Stimulated activated CD8-positive, alpha-beta memory T cell treated with anti-CD3 and anti-CD28 coated beads, Interleukin-7, amount 100 ng/mL, for 24 hours (primary cell): ENCODE measurements at regions not wholly inside any gene's neighbourhood (a gene's known extent, or its start where the extent isn't known, plus 50 kb on each side); places are given as distances from the start of the nearest gene placed in this dataset.
"Not testable (repeated sequence)": the region's sequence is repeated elsewhere in the genome, so short reads cannot be mapped to it uniquely, and the experiment has no call there.

Experiments used
- DNase-seq: peaks from one replicate; pipeline ENCODE4 v3.0.0-alpha.2; 2020; ENCODE audit warnings: low read depth

GRCh38 chr17:30686538-30687479 is 137.7 kb downstream of the CRLF3 start:
- DNase-seq = not testable (repeated sequence)

GRCh38 chr17:30682280-30682679 is 142.2 kb downstream of the CRLF3 start:
- not testable (repeated sequence) for DNase-seq

DNA sequence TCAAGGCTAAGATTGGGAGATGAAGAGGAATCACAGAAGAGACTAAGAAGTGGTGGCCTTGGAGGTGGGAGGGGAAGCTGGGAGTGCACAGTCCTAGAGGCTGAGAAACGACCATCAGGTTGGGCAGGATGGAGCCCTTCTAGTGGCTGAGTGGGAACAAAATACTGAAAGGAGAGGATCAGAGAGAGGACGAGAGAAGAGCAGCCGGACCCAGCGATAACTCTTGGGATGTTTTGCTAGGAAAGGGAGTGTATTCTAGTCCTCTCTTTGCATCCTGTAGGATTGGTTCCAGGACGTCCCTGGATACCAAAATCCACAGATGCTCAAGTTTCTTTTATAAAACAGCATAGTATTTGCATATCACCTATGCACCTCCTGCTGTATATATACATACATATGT is 143.8 kb downstream of the CRLF3 start:
- DNase-seq = not testable (repeated sequence)

GRCh38 chr17:30677550-30678249 is 146.8 kb downstream of the CRLF3 start:
- DNase-seq = no peak

DNA sequence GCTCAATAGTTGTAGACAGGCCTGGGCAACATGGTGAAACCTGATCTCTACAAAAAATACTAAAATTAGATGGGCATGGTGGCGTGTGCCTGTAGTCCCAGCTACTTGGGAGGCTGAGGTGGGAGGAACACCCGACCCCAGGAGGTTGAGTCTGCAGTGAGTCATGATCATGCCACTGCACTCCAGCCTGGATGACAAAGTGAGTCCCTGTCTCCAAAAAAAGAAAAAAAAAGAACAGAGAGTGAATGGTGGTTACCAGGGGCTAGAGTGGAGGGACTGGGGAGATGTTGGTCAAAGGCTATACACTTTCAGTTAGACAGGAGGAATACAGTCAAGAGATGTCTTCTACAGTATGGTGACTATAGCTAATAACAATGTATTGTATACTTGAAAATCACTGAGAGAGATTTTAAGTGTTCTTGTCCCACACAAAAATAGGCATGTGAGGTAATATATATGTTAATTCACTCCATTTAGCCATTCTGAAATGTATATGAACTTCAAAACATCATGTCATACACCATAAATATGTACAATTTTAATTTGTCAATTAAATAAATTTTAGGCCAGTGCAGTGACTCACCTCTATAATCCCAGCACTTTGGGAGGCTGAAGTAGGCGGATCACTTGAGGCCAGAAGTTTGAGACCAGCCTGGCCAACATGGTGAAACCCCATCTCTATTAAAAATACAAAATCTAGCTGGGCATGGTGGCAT is 148.6 kb downstream of the CRLF3 start:
- not testable (repeated sequence) for DNase-seq

GRCh38 chr17:30669217-30669649 is 155.3 kb downstream of the CRLF3 start:
- DNase-seq = not testable (repeated sequence)

GRCh38 chr17:30668360-30669181 is 155.9 kb downstream of the CRLF3 start:
- DNase-seq = not testable (repeated sequence)

DNA sequence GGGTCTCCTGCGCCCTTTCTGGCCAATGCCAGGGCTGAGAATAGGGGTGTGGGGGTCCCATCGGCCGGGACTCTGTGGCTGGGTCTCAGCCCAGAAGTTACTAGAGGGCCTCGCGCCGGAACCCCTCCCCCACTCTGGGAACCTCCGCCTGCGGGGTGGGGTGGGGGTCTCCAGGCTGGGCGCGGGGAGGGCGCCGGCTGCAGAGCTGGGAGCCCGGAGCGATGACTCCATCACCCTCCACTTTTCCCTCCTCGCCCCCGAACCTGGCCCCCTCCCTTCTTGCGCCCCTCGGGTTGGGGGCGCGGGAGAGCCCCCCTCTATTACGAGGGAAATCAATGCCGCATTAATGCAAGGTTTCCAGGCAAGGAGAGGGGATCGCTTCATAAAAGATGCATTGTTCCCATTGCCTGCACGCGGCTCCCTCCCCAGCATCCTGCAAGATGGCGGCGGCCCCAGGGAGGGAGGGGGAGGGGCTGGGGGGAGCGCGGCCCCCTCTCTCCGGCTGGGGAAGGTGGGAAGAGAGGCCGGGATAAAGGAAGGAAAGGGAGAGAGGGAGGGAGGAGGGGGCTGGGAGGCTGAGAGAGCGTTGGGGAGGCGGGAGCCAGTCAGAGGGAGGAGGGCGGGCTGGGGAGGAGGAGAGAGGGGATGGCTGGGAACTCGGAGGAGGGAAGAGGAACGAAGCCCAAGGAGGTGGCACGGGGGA is 156.7 kb downstream of the CRLF3 start:
- DNase-seq = not testable (repeated sequence)

- DNase-seq = not testable (repeated sequence)
Measured at GRCh38 chr17:30666838-30667656, 157.4 kb downstream of the CRLF3 start.

- DNase-seq = not testable (repeated sequence)
Measured at GRCh38 chr17:30663727-30664455, 160.6 kb downstream of the CRLF3 start.

DNA sequence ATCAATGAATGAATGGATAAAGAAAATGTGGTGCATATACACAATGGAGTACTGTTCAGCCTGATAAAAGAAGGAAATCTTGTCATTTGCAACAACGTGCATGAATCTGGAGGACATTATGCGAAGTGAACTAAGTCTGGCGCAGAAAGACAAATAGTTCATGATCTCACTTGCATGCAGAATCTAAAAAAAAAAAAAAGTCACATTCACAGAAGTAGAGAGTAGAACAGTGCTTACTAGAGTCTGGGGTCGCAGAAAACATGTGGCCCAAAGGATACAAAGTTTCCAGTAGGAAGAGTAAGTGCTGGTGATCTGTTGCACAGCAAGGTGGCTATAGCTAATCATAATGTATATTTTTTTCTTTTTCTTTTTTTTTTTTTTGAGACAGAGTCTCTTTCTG is 167.3 kb downstream of the CRLF3 start:
- not testable (repeated sequence) for DNase-seq

- DNase-seq = not testable (repeated sequence)
Measured at GRCh38 chr17:30653038-30653437, 171.5 kb downstream of the CRLF3 start.

- not testable (repeated sequence) for DNase-seq
Measured at GRCh38 chr17:30650149-30650548, 172.9 kb downstream of the GOSR1 start.

DNA sequence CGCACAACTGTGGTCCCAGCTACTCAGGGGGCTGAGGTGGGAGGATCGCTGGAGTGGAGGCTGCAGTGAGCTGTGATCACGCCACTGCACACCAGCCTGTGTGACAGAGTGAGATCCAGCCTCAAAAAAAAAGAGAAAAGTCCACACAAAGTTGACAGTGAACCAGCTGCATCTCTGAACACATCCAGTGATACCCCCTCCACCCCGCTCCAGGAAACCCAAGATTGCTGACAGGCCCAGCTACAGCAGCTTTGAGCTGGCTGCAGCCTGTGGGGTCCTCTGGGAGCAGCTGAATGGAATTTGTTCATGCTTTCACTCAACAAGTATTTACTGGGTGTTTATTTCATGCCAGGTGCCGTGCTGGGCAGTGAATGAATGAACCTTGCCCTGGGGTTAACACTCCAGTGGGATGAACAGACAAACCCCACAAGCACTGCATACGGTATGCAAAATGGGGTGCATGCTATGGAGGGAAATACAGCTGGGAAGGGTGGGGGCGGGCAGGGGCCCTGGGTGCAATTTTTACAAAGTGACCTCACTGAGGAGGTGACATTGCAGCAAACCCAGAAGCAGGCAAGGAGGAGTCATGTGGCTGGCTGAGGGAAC is 170.9 kb downstream of the GOSR1 start:
- not testable (repeated sequence) for DNase-seq

DNA sequence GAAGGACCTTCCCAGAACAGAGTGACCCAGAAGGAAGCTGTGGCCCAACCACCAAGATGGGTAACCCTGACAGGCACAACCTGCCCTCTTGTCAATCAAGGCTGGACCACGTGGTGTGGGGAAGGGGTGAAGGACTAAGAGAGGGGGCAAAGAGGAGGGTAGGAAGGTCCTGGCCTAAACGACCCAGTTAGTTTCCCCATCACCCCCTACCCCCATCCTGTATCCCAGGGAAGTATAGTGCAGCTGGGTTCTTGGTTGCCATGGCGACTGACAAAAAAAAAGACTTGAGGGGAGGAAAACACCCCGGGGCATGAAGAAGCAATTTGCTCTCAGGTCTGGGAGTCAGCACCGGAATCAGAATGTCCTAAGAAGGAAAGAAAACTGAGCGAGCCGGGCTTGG is 168.7 kb downstream of the GOSR1 start:
- DNase-seq = not testable (repeated sequence)

DNA sequence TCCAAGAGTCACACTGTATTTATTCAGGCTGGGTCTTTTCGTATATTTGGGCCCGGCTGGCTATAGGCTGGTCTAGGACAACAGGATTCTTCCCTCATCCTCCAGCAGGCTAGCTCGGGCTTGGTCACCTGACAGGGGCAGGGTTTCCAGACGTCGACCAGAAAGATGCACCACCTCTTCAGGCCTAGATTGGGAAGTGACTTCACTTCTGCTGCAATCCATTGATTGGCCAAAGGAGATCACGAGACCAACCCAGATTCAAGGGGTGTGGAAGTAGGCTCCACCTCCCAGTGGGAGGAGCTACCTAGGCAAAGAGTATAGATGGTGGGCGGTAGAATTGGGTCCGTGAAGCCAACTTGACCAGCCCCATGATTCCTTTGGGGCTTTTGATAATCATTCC is 167.5 kb downstream of the GOSR1 start:
- DNase-seq = not testable (repeated sequence)

GRCh38 chr17:30644287-30644686 is 167.1 kb downstream of the GOSR1 start:
- DNase-seq = not testable (repeated sequence)

DNA sequence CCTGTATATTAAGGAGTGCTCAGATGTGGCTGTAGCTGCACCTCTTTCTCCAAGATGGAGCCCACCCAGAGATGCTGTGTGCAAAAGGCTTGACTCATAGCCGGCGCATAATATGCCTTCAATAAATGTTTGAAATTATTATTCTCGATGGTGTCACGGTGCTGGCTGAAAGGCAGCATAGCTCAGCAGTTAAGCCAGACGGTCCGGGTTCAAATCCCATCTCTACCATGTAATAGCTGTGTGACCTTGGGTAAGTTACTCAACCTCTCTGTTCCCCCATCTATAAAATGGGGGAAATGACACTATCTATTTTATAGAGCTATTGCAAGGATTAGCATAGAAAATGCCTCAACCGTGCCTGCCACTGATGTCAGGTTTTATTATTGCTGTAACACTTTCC is 164.2 kb downstream of the GOSR1 start:
- not testable (repeated sequence) for DNase-seq

- DNase-seq = not testable (repeated sequence)
Measured at GRCh38 chr17:30639391-30639790, 162.2 kb downstream of the GOSR1 start.
